Endothelial cell of umbilical vein (primary cell): ENCODE measurements at regions not wholly inside any gene's neighbourhood (a gene's known extent, or its start where the extent isn't known, plus 50 kb on each side); places are given as distances from the start of the nearest gene placed in this dataset.

Source experiments
- BruUV-seq: library from RNA; stranded (reverse); fragments of 400-500 nt; replicated peaks from 2 replicates; lab custom pipeline; 2021; lab: Mats Ljungman, UMichigan
- CTCF ChIA-PET: fragments of 300-600, 350-600 bp; sonication (Branson Sonifier 250); formaldehyde crosslinking; loops from one replicate; lab custom pipeline; 2021; ENCODE audit warnings: antibody characterized with exemption, inconsistent platforms; lab: Charles Lee
- POLR2A ChIA-PET: fragments of 300-600, 350-600 bp; sonication (Branson Sonifier 250); formaldehyde crosslinking; loops from one replicate; lab custom pipeline; 2021; ENCODE audit warnings: antibody characterized with exemption, inconsistent platforms; lab: Charles Lee
- DNase-seq: peaks from one replicate; pipeline ENCODE4 v3.0.0-alpha.2; 2011; ENCODE audit warnings: low read depth, low spot score
- FAIRE-seq: peaks from 2 replicates; lab custom pipeline; 2011; peaks lifted over from hg19 to GRCh38; lab: Jason Lieb, UNC
- H2AFZ ChIP-seq: 2 replicates; pipeline ENCODE4 v1.6.0; 2012; ENCODE audit warnings: low read depth, low read length, control low read depth, inconsistent platforms
- H3K27ac ChIP-seq: 2 replicates; pipeline ENCODE4 v1.5.1; 2011; ENCODE audit warnings: low read depth, mild to moderate bottlenecking, control low read depth, low read length, moderate library complexity; ENCODE audit not compliant: insufficient read depth
- H3K27me3 ChIP-seq, 2 experiments: 2 replicates each; pipeline versions ENCODE4 v1.6.0 to v1.6.1; 2011; ENCODE audit warnings: low read length in 2 of 2, mixed read lengths in 1 of 2; ENCODE audit not compliant: control insufficient read depth in 2 of 2, insufficient read depth in 2 of 2
- H3K36me3 ChIP-seq, 2 experiments: 2 replicates in 1 of 2; 3 replicates in 1 of 2; pipeline ENCODE4 v1.5.1; 2011; ENCODE audit warnings: low read length in 2 of 2, mild to moderate bottlenecking in 1 of 2, moderate library complexity in 1 of 2; ENCODE audit not compliant: control insufficient read depth in 2 of 2, insufficient read depth in 2 of 2; ENCODE audit errors: extremely low read depth in 1 of 2
- H3K4me1 ChIP-seq: 3 replicates; pipeline ENCODE4 v1.5.1; 2011; ENCODE audit warnings: mild to moderate bottlenecking, low read length; ENCODE audit not compliant: control insufficient read depth, insufficient read depth; ENCODE audit errors: extremely low read depth
- H3K4me2 ChIP-seq: 2 replicates; pipeline ENCODE4 v1.6.1; 2011; ENCODE audit warnings: low read length, control low read depth, mixed read lengths; ENCODE audit not compliant: insufficient read depth
- H3K4me3 ChIP-seq, 3 experiments: fragments of 200-600 bp in 1 of 3; sonication (generic), shearing (Covaris generic) in 1 of 3; replicated peaks in 1 of 3; 2 replicates each; pipeline ENCODE4 v1.5.1; 2011 to 2016; ENCODE audit warnings: control low read depth in 3 of 3, low read length in 3 of 3, mild to moderate bottlenecking in 2 of 3, inconsistent platforms in 1 of 3, low read depth in 1 of 3, moderate library complexity in 1 of 3; ENCODE audit not compliant: insufficient read depth in 1 of 3
- H3K79me2 ChIP-seq: 2 replicates; pipeline ENCODE4 v1.6.0; 2012; ENCODE audit warnings: low read length, inconsistent platforms; ENCODE audit not compliant: control insufficient read depth, insufficient read depth
- H3K9ac ChIP-seq: replicated peaks from 2 replicates; pipeline ENCODE3; 2011; ENCODE audit warnings: low read length, control low read depth; ENCODE audit not compliant: insufficient read depth; ENCODE audit errors: extremely low read depth
- H3K9me1 ChIP-seq: replicated peaks from 3 replicates; pipeline ENCODE4 v1.6.0; 2011; ENCODE audit warnings: mild to moderate bottlenecking, low read length; ENCODE audit not compliant: control insufficient read depth, insufficient read depth; ENCODE audit errors: extremely low read depth
- H3K9me3 ChIP-seq: replicated peaks from 2 replicates; pipeline ENCODE4 v1.5.1; 2012; ENCODE audit warnings: low read length, inconsistent platforms; ENCODE audit not compliant: control insufficient read depth, insufficient read depth
- H4K20me1 ChIP-seq: replicated peaks from 2 replicates; pipeline ENCODE3; 2011; ENCODE audit warnings: mild to moderate bottlenecking, low read length; ENCODE audit not compliant: control insufficient read depth, insufficient read depth; ENCODE audit errors: extremely low read depth
- CTCF ChIP-seq, 2 donors: IDR thresholded peaks; 1 replicate in 1 of 2; 2 replicates in 1 of 2; pipeline ENCODE4 v1.5.1; 2011; ENCODE audit warnings: low read length in 2 of 2, mild to moderate bottlenecking in 2 of 2, moderate library complexity in 2 of 2, control low read depth in 1 of 2, inconsistent platforms in 1 of 2, low read depth in 1 of 2; ENCODE audit not compliant: insufficient read depth in 1 of 2; ENCODE audit errors: extremely low read depth in 1 of 2
- EZH2 ChIP-seq: IDR thresholded peaks from 2 replicates; pipeline ENCODE4 v1.6.1; 2012; ENCODE audit warnings: borderline replicate concordance, low read depth, mild to moderate bottlenecking, moderate library complexity, low read length, inconsistent platforms; ENCODE audit not compliant: severe bottlenecking
- FOS ChIP-seq: IDR thresholded peaks from 2 replicates; pipeline ENCODE4 v1.6.1; 2011; ENCODE audit warnings: mild to moderate bottlenecking, low read length, moderate library complexity, borderline replicate concordance; ENCODE audit not compliant: insufficient read depth
- GATA2 ChIP-seq: IDR thresholded peaks from 2 replicates; pipeline ENCODE4 v1.7.0; 2011; ENCODE audit warnings: low read depth, mild to moderate bottlenecking, moderate library complexity, mixed read lengths, low read length; ENCODE audit not compliant: insufficient read length, insufficient read depth
- JUN ChIP-seq: IDR thresholded peaks from 2 replicates; pipeline ENCODE4 v1.6.1; 2011; ENCODE audit warnings: borderline replicate concordance, low read depth; ENCODE audit not compliant: insufficient read length, insufficient read depth
- MYC ChIP-seq: IDR thresholded peaks from one replicate; pipeline ENCODE4 v1.6.1; 2011; ENCODE audit warnings: mild to moderate bottlenecking, low read depth, low read length
- POLR2A ChIP-seq: IDR thresholded peaks from 2 replicates; pipeline ENCODE4 v1.6.1; 2012; ENCODE audit warnings: low read depth, mild to moderate bottlenecking, control low read depth, low read length
- POLR2AphosphoS5 ChIP-seq: IDR thresholded peaks from 2 replicates; pipeline ENCODE4 v1.6.1; 2012; ENCODE audit warnings: low read depth, mild to moderate bottlenecking, control low read depth, low read length, moderate library complexity; ENCODE audit not compliant: insufficient read depth
- dilution Hi-C: fragments of 300-500 bp; cut with MboI; formaldehyde crosslinking; loops from one replicate; pipeline ENCODE4 v1.15.0; 2019; ENCODE audit warnings: low sequenced_read_pairs; ENCODE audit not compliant: extremely low pct_ligation_motif_present
- intact Hi-C: fragments of 100-400 bp; cut with micrococcal nuclease; formaldehyde crosslinking; loops from one replicate; pipeline ENCODE4 v1.10.0; 2022
- TF ChIP-seq, protein P1 (sequence below): IDR thresholded peaks from 2 replicates; pipeline ENCODE4 v1.6.1; 2011; ENCODE audit not compliant: insufficient read depth, insufficient read length

DNA sequence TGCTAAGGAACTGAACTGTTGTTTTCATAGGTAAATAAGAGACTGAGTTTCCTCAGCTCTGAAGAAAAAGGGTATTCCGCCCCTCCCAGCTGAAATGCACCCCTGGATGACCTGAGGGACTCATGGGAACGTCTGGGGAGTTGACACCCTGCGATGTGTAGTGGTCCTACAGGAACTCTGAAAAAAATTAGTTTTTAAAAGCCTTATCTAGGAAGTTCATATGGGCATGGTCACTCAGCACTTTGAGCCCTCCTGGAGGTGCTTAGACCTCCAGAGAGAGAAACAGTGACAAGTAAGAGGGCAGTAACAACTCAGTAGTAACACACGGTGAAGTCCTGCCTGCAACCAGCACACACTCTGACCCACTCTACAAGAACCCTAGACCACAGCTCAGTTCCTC is 91.2 kb upstream of the CNOT2 start:
- Histone ChIP-seq H3K9ac (no peak overlapping the region), H3K27me3 (peaks cover 0 to 4% of the 10 kb centered on the region in 2 experiments), H3K4me2 (no peak overlapping the region), H3K9me1 (no peaks in the 10 kb centered on the region), H3K27ac (no peak overlapping the region), H3K36me3 (no peaks in the 10 kb centered on the region), H4K20me1 (no peaks in the 10 kb centered on the region), H3K9me3 (no peaks in the 10 kb centered on the region), H3K4me1 (no peaks in the 10 kb centered on the region), H2AFZ (no peak overlapping the region), H3K4me3 (no peak overlapping the region), H3K79me2 (no peaks in the 10 kb centered on the region)
- dilution Hi-C loops (no loop called here), intact Hi-C loops (no loop called here)
- CTCF ChIA-PET, result no interaction called here
- no peak for TF ChIP-seq POLR2A
- no peak for TF ChIP-seq CTCF (IDR thresholded peaks at IDR 0.05; ENCODE audit: extremely low read depth in 1 of 2, insufficient read depth in 1 of 2, low read depth in 1 of 2, low read length in 2 of 2)
- TF ChIP-seq POLR2AphosphoS5, result no peak
- TF ChIP-seq EZH2, result no peak
- TF ChIP-seq, protein P1, sequence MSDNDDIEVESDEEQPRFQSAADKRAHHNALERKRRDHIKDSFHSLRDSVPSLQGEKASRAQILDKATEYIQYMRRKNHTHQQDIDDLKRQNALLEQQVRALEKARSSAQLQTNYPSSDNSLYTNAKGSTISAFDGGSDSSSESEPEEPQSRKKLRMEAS, result no peak
- TF ChIP-seq FOS, result no peak
- no peak for TF ChIP-seq JUN
- no peak for TF ChIP-seq MYC
- TF ChIP-seq GATA2, result no peak
- no peak for FAIRE-seq
- BruUV-seq, result no TSS peak
- POLR2A ChIA-PET, result no interaction called here
- no peak for DNase-seq
